Heart right ventricle (tissue), 16 donors: ENCODE measurements at regions not wholly inside any gene's neighbourhood (a gene's known extent, or its start where the extent isn't known, plus 50 kb on each side); places are given as distances from the start of the nearest gene placed in this dataset.

ENCODE experiments used
- ATAC-seq, 8 donors: fragments of 200-7000 bp; cut with Tn5 transposase; one replicate each; pipeline ENCODE4 v1.9.1; 2020; ENCODE audit warnings: mild to moderate bottlenecking in 8 of 8, moderate library complexity in 8 of 8, moderate number of reproducible peaks in 1 of 8
- DNase-seq, 2 donors: peaks; one replicate each; pipeline ENCODE4 v3.0.0-alpha.2; 2020
- H3K27ac ChIP-seq, 10 donors: fragments of 200-600 bp; sonication (generic) in 2 of 10; one replicate each; pipeline versions ENCODE4 v1.5.0 to v1.8.0; 2020 to 2022; ENCODE audit warnings: mild to moderate bottlenecking in 3 of 10
- H3K27me3 ChIP-seq, 7 donors: fragments of 200-600 bp; one replicate each; pipeline ENCODE4 v1.8.0; 2021 to 2022; ENCODE audit warnings: mild to moderate bottlenecking in 2 of 7
- H3K36me3 ChIP-seq, 9 donors: fragments of 200-600 bp; sonication (generic) in 1 of 9; one replicate each; pipeline versions ENCODE4 v1.5.0 to v1.8.0; 2020 to 2022; ENCODE audit warnings: mild to moderate bottlenecking in 2 of 9
- H3K4me1 ChIP-seq, 9 donors: fragments of 200-600 bp; sonication (generic) in 1 of 9; one replicate each; pipeline versions ENCODE4 v1.5.0 to v1.8.0; 2020 to 2022; ENCODE audit warnings: mild to moderate bottlenecking in 4 of 9
- H3K4me3 ChIP-seq, 10 donors: fragments of 200-600 bp; sonication (generic) in 2 of 10; one replicate each; pipeline versions ENCODE4 v1.5.0 to v1.8.0; 2020 to 2022; ENCODE audit warnings: mild to moderate bottlenecking in 7 of 10, moderate library complexity in 2 of 10
- H3K9me3 ChIP-seq, 11 donors: fragments of 200-600 bp in 10 of 11; sonication (generic) in 2 of 11; one replicate each; pipeline versions ENCODE4 v1.5.0 to v1.8.0; 2013 to 2022; ENCODE audit warnings: mild to moderate bottlenecking in 2 of 11, control low read depth in 1 of 11, moderate library complexity in 1 of 11
- CTCF ChIP-seq, 9 donors: fragments of 200-600 bp; sonication (generic) in 2 of 9; IDR thresholded peaks; one replicate each; pipeline versions ENCODE4 v1.5.0 to v1.8.0; 2021 to 2022; ENCODE audit warnings: antibody characterized with exemption in 9 of 9, mild to moderate bottlenecking in 5 of 9, moderate library complexity in 1 of 9
- WGBS, 2 donors: extraction: QIAGEN DNeasy Blood & Tissue Kit; methylation state at CpG; one replicate each; pipeline ENCODE4 v1.1.7; 2013; ENCODE audit warnings: inconsistent platforms in 1 of 2; 5-methylcytosine and 5-hydroxymethylcytosine counted together
- intact Hi-C, 10 donors: fragments of 100-400 bp; cut with DNase I; formaldehyde crosslinking; loops; one replicate each; pipeline versions ENCODE4 v1.11.1 to v1.14.2; 2022
- donor health status: Arrhythmogenic right ventricular cardiomyopathy.
- donor health status: ischemic (EF 13 %, LVEDD 7.1; RV severe dilation, severe dysfunction).
- donor health status: healthy with polysubstance abuse.
- donor health status: DM: no; HTN: yes; CAD: no.
- donor health status: DM: no; HTN: no; CAD: no.
- donor health status: ischemic (EF 25% LVEDD 6.9; RV normal size, moderate dysfunction).
- donor health status: ischemic (EF 25% LVEDD 5.7; RV mildly dilated, moderate dysfunction).
- donor health status: healthy.
- donor health status: DM: yes; HTN: yes; CAD: no.
- donor health status: Ischemic cardiomyopathy.
- donor health status: ischemic (EF 35%, LVEDD 5.7; RV mildly dilated, moderate dysfunction).
- donor health status: nonischemic (EF 11% LVEDD 7.7; RV severe dilation, severe dysfunction).
- donor health status: DM: yes; HTN: yes; CAD: no.
- donor health status: PGD.
- donor health status: ischemic (EF 29% LVEDD 5.4; RV normal size, mild dysfunction).
- donor health status: nonischemic (EF 23%, LVEDD 6.1; RV moderate dilation, normal function).

- intact Hi-C loops, result no loop called here
- Histone ChIP-seq H3K9me3 (no peaks in the 10 kb centered on the region), H3K4me3 (no peak overlapping the region), H3K27me3 (no peaks in the 10 kb centered on the region), H3K36me3 (no peaks in the 10 kb centered on the region), H3K4me1 (no peaks in the 10 kb centered on the region), H3K27ac (no peak overlapping the region)
- TF ChIP-seq CTCF (IDR thresholded peaks at IDR 0.05), result no peak
- DNase-seq (no peak), ATAC-seq (no peak)
Observed at GRCh38 chr13:81295177-81295576, 954.3 kb upstream of the SPRY2 start.

GRCh38 chr13:81293594-81294164 is 952.8 kb upstream of the SPRY2 start:
- Histone ChIP-seq H3K4me1 (no peaks in the 10 kb centered on the region), H3K9me3 (no peaks in the 10 kb centered on the region), H3K36me3 (no peaks in the 10 kb centered on the region), H3K27ac (no peak overlapping the region), H3K27me3 (no peaks in the 10 kb centered on the region), H3K4me3 (no peak overlapping the region)
- no peak for TF ChIP-seq CTCF (IDR thresholded peaks at IDR 0.05)
- ATAC-seq, result no peak
- intact Hi-C loops, result no loop called here
- no peak for DNase-seq
- 25 to 33% methylated on average over 2 of the region's 2 CpGs for WGBS, 2 donors

- no peaks in the 10 kb centered on the region for H3K4me1 ChIP-seq
- no peak for TF ChIP-seq CTCF (IDR thresholded peaks at IDR 0.05)
- intact Hi-C loops, result no loop called here
- DNase-seq (no peak), ATAC-seq (no peak)
- H3K9me3 ChIP-seq, result peaks cover 0 to 24% (median 0%) of the 10 kb centered on the region in 11 donors
- no peak overlapping the region for H3K27ac ChIP-seq
- H3K4me3 ChIP-seq, result no peak overlapping the region
- no peaks in the 10 kb centered on the region for H3K27me3 ChIP-seq
- H3K36me3 ChIP-seq, result no peaks in the 10 kb centered on the region
Observed at GRCh38 chr13:81283561-81283960, 942.6 kb upstream of the SPRY2 start.

- no peaks in the 10 kb centered on the region for H3K4me1 ChIP-seq
- intact Hi-C loops, result no loop called here
- no peak overlapping the region for H3K4me3 ChIP-seq
- 94 to 97% methylated on average over 2 of the region's 2 CpGs for WGBS, 2 donors
- TF ChIP-seq CTCF (IDR thresholded peaks at IDR 0.05), result no peak
- DNase-seq (no peak), ATAC-seq (no peak)
- peaks cover 0 to 26% (median 0%) of the 10 kb centered on the region in 11 donors for H3K9me3 ChIP-seq
- no peaks in the 10 kb centered on the region for H3K36me3 ChIP-seq
- H3K27me3 ChIP-seq, result no peaks in the 10 kb centered on the region
- H3K27ac ChIP-seq, result no peak overlapping the region
Observed at GRCh38 chr13:81283062-81283461, 942.1 kb upstream of the SPRY2 start.
